ENCODE measurements at regions not wholly inside any gene's neighbourhood (a gene's known extent, or its start where the extent isn't known, plus 50 kb on each side); places are given as distances from the start of the nearest gene placed in this dataset.

GRCh38 chr2:194742706-194743105, 914.3 kb upstream of the SLC39A10 start:
- no peaks in the 10 kb centered on the region for H3K27me3 Mint-ChIP-seq (ENCODE audit: insufficient read depth, unreplicated experiment)
- H3K4me1 Mint-ChIP-seq (ENCODE audit: insufficient read depth, unreplicated experiment): peaks cover 6% of the 10 kb centered on the region
- TF ChIP-seq CTCF (IDR thresholded peaks at IDR 0.05; ENCODE audit: unreplicated experiment): no peak
- DNase-seq (ENCODE audit: unreplicated experiment): no peak
- no TSS peak for BruUV-seq (replicated peaks)
- H3K9me3 Mint-ChIP-seq (ENCODE audit: unreplicated experiment): no peaks in the 10 kb centered on the region
- ChIA-PET CTCF (interaction anchor here (0.7 kb wide), 1 partner anchor 622 kb away, joined by 4 read pairs; no protein-coding TSS in a partner anchor), POLR2A (no interaction called here)
- H3K4me3 Mint-ChIP-seq (ENCODE audit: unreplicated experiment): no peak overlapping the region
- no peak overlapping the region for H3K27ac Mint-ChIP-seq (ENCODE audit: low read depth, unreplicated experiment)
- intact Hi-C loops (cut with micrococcal nuclease): no loop called here
- H3K36me3 Mint-ChIP-seq (ENCODE audit: insufficient read depth, unreplicated experiment): no peaks in the 10 kb centered on the region

- no peak overlapping the region for H3K27ac Mint-ChIP-seq (ENCODE audit: low read depth, unreplicated experiment)
- BruUV-seq (replicated peaks): no TSS peak
- no peaks in the 10 kb centered on the region for H3K9me3 Mint-ChIP-seq (ENCODE audit: unreplicated experiment)
- H3K36me3 Mint-ChIP-seq (ENCODE audit: insufficient read depth, unreplicated experiment): no peaks in the 10 kb centered on the region
- peaks cover 6% of the 10 kb centered on the region for H3K4me1 Mint-ChIP-seq (ENCODE audit: insufficient read depth, unreplicated experiment)
- POLR2A ChIA-PET: no interaction called here
- DNase-seq (ENCODE audit: unreplicated experiment): no peak
- no peak overlapping the region for H3K4me3 Mint-ChIP-seq (ENCODE audit: unreplicated experiment)
- no peak for TF ChIP-seq CTCF (IDR thresholded peaks at IDR 0.05; ENCODE audit: unreplicated experiment)
- CTCF ChIA-PET: no interaction called here
- no peaks in the 10 kb centered on the region for H3K27me3 Mint-ChIP-seq (ENCODE audit: insufficient read depth, unreplicated experiment)
- intact Hi-C loops (cut with micrococcal nuclease): no loop called here
Measured at GRCh38 chr2:194739217-194739616, 917.8 kb upstream of the SLC39A10 start.

- no peak for TF ChIP-seq CTCF (IDR thresholded peaks at IDR 0.05; ENCODE audit: unreplicated experiment)
- Mint-ChIP-seq H3K36me3 (ENCODE audit: insufficient read depth, unreplicated experiment) (no peaks in the 10 kb centered on the region), H3K9me3 (ENCODE audit: unreplicated experiment) (no peaks in the 10 kb centered on the region), H3K27ac (ENCODE audit: low read depth, unreplicated experiment) (peak overlapping the region; percentile 43), H3K4me1 (ENCODE audit: insufficient read depth, unreplicated experiment) (peaks cover 6% of the 10 kb centered on the region), H3K4me3 (ENCODE audit: unreplicated experiment) (no peak overlapping the region), H3K27me3 (ENCODE audit: insufficient read depth, unreplicated experiment) (no peaks in the 10 kb centered on the region)
- ChIA-PET CTCF (no interaction called here), POLR2A (no interaction called here)
- intact Hi-C loops (cut with micrococcal nuclease): no loop called here
- BruUV-seq (replicated peaks): no TSS peak
- no peak for DNase-seq (ENCODE audit: unreplicated experiment)
Measured at GRCh38 chr2:194735837-194736542, 921.0 kb upstream of the SLC39A10 start.

- no peak for DNase-seq (ENCODE audit: unreplicated experiment)
- BruUV-seq (replicated peaks): no TSS peak
- no peak overlapping the region for H3K4me3 Mint-ChIP-seq (ENCODE audit: unreplicated experiment)
- ChIA-PET CTCF (interaction anchor here (0.7 kb wide), 1 partner anchor 44 kb away, joined by 3 read pairs; no protein-coding TSS in a partner anchor), POLR2A (no interaction called here)
- no peak for TF ChIP-seq CTCF (IDR thresholded peaks at IDR 0.05; ENCODE audit: unreplicated experiment)
- no peak overlapping the region for H3K27ac Mint-ChIP-seq (ENCODE audit: low read depth, unreplicated experiment)
- H3K9me3 Mint-ChIP-seq (ENCODE audit: unreplicated experiment): no peaks in the 10 kb centered on the region
- peaks cover 2% of the 10 kb centered on the region for H3K4me1 Mint-ChIP-seq (ENCODE audit: insufficient read depth, unreplicated experiment)
- no peaks in the 10 kb centered on the region for H3K36me3 Mint-ChIP-seq (ENCODE audit: insufficient read depth, unreplicated experiment)
- intact Hi-C loops (cut with micrococcal nuclease): no loop called here
- H3K27me3 Mint-ChIP-seq (ENCODE audit: insufficient read depth, unreplicated experiment): no peaks in the 10 kb centered on the region
Measured at GRCh38 chr2:194730266-194730665, 926.8 kb upstream of the SLC39A10 start.
